Retina (tissue), 1 donor: ENCODE measurements at regions not wholly inside any gene's neighbourhood (a gene's known extent, or its start where the extent isn't known, plus 50 kb on each side); places are given as distances from the start of the nearest gene placed in this dataset.

ENCODE experiments used
- DNase-seq: peaks from one replicate; pipeline ENCODE4 v3.0.0-alpha.2; 2016

DNA sequence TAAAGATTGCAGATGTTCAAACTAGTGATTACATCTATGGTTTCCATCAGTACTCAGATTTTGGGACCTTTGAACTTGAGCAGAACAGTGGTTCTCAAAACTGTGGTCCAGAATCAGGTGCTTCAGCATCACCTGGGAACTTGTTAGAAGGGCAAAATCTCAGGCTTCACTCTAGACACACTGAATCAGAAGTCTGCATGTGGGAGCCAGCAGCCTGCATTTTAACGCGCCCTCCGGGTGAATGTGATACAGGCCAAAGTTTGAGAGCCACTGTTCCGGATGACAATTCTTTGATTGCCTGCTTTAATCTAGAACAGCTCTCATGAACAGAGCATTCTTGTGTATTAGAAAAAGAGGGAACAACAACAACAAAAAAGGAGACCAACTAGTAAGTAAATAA, 261.7 kb downstream of the GPD2 start:
- DNase-seq, result no peak

DNA sequence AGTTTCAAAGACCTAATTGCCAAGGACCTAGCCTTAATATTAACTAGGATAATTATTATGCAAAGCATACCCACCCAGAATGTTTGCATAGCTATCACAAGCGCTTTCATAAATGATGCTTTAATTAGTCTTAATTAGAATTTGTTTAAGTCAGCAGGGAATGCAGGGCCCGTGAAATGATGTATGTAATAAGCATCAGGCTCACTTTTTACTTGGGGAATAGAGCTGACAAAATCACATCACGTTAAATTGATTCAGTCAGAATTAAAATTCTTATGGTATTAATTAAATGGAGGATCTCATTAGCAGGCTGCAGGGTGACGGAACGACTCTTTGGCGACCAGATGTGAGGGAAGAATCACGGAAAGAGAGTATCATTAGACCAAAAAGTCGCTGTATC, 264.5 kb downstream of the GPD2 start:
- DNase-seq, result peak; percentile 24

GRCh38 chr2:156702541-156702940, 266.4 kb downstream of the GPD2 start:
- no peak for DNase-seq

GRCh38 chr2:156703642-156704041, 267.5 kb downstream of the GPD2 start:
- DNase-seq, result no peak

DNA sequence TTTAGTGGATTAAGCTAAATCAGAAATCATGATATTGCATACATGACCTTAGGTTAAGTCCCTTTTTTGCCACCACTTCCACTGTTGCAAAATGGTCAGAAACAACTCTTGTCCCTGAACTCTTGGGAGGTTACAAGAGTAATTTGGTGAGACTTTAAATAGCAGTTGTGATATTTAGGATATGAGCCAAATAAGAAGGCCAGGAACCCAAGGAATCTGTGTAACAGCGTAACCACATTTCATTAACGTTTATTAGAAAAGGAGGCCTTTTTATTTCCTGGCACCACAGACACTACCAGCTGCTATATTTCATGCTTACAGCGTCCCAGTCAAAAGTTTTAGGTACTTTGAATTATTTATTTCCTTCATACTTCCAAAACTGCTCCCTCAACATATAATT, 268.0 kb downstream of the GPD2 start:
- DNase-seq, result no peak

DNA sequence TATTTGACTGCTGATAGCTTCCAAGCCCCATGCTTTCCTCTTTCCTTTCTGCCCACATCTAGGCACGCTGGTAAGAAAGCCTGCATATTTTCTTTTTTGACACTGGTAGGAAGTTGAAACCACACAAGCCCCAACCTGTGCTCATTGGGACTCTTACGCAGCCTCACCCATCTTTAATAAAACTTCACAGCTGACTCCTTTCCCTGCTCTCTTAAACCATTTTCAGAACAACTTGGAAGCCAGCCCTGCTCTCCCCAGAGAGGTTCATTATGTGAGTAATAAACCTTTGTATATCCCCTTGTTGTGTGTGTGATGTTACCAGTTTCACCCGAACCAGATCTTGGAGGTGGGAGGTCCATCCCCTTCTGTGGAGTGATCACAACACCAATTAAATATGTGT, 268.4 kb downstream of the GPD2 start:
- no peak for DNase-seq

GRCh38 chr2:156706576-156706975, 270.4 kb downstream of the GPD2 start:
- DNase-seq, result no peak

DNA sequence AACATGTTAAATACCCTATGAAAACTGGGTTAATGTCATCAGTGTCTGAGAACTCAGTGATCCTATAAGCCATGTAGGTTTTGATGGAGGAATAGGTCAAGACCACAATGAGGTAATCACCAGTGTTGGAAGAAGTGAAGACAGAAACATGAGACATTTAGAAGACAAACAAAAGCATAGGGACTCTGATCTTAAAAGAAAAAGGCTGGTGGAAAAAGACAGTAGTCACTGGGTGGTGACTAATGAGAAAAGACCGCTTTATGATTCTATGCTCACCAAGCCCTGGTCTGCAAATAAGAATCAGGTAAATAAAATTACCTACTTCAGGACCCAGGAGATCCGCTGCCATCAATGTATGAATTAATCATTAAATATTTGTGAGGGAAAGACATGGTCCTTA, 271.9 kb downstream of the GPD2 start:
- no peak for DNase-seq

- no peak for DNase-seq
Observed at GRCh38 chr2:156709091-156709490, 272.9 kb downstream of the GPD2 start.

DNA sequence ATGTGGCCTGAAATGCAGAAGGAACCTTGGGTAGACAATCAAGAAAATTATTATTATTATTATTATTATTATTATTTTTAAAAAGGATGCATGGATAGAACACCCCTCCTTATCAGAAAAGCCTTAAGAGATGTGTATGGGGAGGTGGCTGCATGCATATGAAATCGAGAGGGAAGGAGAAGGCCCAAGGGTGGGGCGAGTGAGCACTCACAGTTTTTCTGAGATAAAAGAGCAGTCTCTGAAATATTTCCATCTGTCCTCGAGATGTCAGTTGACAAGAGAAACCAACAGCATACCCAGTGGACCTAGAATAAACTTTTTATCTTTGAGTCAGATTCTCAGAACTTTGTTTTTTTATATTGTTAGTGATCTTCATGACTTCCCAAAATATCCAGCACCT, 282.9 kb downstream of the GPD2 start:
- DNase-seq, result no peak

- no peak for DNase-seq
Observed at GRCh38 chr2:156727867-156728266, 291.7 kb downstream of the GPD2 start.

DNA sequence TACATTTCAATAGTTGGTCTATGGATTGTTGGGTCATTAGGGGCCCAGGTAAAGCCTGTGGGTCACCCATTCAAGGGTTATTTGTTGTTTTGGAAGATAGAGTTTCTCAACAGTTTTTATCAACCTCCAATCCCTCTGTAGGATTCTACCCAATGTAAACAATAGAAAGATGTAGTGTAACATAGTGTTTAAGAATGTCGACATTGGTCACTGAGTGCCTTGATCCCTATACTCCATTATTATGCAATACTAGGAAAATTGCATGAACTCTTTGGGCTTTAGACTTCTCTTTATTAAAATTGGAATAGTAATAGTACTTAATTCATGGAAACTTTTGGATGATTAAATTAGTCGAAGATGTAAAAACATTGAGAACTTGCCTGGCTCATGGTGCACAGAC, 292.1 kb downstream of the GPD2 start:
- no peak for DNase-seq

DNA sequence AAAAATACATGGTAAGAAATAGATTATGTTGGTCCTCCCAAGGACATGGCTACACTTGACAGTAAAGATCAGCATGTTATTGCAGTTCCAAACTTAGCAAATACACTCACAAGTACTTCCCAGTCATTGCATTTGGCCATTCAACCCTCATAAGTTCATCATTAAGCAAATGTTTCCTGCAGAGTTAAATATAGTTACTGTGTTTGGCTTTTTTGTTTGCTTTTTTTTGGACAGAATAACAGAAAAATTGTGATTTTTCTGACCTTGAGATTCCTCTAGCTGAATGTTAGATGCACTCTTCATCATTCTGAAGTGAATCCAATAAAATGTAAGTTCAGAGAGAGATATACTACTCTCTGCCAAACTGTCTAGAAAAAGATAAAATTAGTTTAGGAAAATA, 295.3 kb downstream of the GPD2 start:
- DNase-seq, result no peak

- no peak for DNase-seq
Observed at GRCh38 chr2:156736950-156737349, 300.8 kb downstream of the GPD2 start.

GRCh38 chr2:156739301-156739700, 303.1 kb downstream of the GPD2 start:
- no peak for DNase-seq

- no peak for DNase-seq
Observed at GRCh38 chr2:156745619-156746018, 309.4 kb downstream of the GPD2 start.

GRCh38 chr2:156748221-156748620, 312.0 kb downstream of the GPD2 start:
- no peak for DNase-seq

DNA sequence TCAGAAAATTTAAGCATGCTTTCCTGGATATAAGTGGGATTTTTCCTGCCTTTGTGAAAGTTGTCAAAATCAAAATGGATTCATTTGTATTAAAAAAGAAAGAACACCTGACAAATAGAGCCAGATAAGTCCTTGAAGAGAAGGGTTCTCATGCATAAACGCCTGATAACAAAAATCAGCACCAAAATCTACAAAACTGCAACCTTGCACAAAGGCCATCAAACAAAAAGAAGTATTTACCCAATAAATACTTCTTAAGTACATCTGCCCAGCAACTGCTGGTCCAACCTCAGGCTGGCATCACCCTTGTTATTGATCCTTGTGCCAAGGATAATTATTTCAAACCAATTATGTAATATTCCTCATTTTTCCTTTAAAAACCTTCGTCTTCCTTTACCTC, 315.9 kb downstream of the GPD2 start:
- DNase-seq, result no peak

DNA sequence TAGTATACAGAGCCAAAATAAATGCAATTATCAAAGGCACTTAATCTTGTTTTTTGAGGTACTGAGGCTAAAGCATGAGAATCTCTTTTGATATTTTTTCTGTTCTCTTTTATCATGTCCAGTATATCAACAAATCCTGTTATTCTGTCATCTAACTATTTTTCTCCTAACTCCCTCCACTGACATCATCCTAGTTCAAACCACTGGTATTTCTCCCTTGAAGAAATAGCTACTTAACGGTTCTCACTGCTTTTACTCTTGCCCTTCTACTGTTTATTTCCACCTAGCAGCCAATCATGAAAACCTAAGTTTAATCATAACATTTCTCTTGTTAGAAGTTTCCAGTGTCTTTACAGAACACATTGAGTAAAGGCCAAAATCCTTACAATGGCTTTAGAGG, 317.6 kb downstream of the GPD2 start:
- DNase-seq, result no peak

- DNase-seq, result no peak
Observed at GRCh38 chr2:156756516-156756915, 320.3 kb downstream of the GPD2 start.

DNA sequence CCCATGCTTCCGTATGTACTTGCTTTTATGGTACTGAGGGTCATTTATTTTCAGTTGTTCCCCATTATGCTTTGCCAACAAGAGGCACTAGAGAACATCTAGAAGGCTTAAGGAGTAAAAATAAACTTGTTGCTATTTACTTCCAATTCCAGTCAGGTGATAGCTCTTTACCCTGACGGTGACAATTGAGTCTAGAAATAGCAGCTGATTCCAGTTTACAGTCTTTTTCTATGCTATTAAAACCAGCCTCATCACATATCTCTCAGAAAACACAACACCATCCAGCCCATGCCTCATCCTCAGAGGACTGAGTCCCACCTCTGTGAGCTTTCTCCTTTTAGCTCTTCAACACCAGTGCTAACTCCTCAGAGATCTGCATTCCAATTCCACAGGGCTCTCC, 327.0 kb downstream of the GPD2 start:
- no peak for DNase-seq

- DNase-seq, result no peak
Observed at GRCh38 chr2:156765043-156765442, 328.9 kb downstream of the GPD2 start.

DNA sequence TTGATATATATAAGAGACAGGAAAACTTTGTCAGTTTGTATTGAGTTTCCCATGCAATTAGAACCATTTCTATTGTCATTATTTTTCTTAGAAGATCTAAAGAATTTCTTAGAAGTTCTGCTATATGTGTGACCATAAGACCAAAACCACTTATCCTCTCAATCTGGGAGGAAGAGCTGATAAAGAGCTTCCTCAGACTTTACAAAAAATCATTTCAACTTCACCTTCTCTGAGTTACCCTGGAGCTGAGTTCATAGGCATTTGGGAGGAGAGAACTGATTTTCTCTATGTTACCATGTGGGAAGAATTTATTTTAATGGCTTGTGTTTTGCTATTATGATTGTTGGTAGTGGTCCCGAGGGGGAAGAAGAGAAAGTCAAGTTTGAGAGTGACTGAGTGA, 329.3 kb downstream of the GPD2 start:
- no peak for DNase-seq

DNA sequence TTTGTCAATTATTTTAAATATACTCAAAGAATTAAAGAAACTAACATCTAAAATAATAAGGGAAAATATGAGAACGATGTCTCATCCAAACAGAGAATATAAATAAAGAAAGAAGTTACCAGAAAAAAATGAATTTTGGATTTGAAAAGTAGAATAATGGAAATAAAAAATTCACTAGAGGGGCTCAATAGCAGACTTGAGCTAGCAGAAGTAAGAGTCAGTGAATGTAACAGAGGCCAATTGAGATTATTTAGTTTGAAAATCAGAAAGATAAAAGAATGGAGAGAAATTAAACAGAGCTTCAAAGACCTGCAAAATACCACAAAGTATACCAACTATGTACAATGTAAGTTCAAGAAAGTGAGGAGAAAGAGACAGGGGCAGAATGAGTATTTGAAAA, 333.6 kb downstream of the GPD2 start:
- no peak for DNase-seq

- no peak for DNase-seq
Observed at GRCh38 chr2:156778916-156779315, 342.7 kb downstream of the GPD2 start.

GRCh38 chr2:156779416-156780120, 343.4 kb downstream of the GPD2 start:
- DNase-seq, result no peak
